Stimulated activated memory B cell treated with anti-CD40 and anti-IgM and Interleukin-4, amounts not matched to agents 10 μg/mL and 1 μg/mL and 100 μg/mL, for 72 hours (primary cell): ENCODE measurements at regions not wholly inside any gene's neighbourhood (a gene's known extent, or its start where the extent isn't known, plus 50 kb on each side); places are given as distances from the start of the nearest gene placed in this dataset.

ENCODE experiments used
- ATAC-seq: fragments of 150-1000 bp; cut with Tn5 transposase; 2 replicates; pipeline ENCODE4 v1.10.0; 2021
- H3K27ac Mint-ChIP-seq: one replicate; pipeline ENCODE4 v1.8.0; 2022; ENCODE audit warnings: mild to moderate bottlenecking, mixed read lengths
- H3K27me3 Mint-ChIP-seq: one replicate; pipeline ENCODE4 v1.8.0; 2022; ENCODE audit warnings: mixed read lengths
- H3K36me3 Mint-ChIP-seq: one replicate; pipeline ENCODE4 v1.8.0; 2022; ENCODE audit warnings: mixed read lengths
- H3K4me1 Mint-ChIP-seq: one replicate; pipeline ENCODE4 v1.8.0; 2022; ENCODE audit warnings: mixed read lengths
- H3K4me3 Mint-ChIP-seq: one replicate; pipeline ENCODE4 v1.8.0; 2022; ENCODE audit warnings: mild to moderate bottlenecking, moderate library complexity, mixed read lengths
- H3K9me3 Mint-ChIP-seq: one replicate; pipeline ENCODE4 v1.8.0; 2022; ENCODE audit warnings: mixed read lengths

DNA sequence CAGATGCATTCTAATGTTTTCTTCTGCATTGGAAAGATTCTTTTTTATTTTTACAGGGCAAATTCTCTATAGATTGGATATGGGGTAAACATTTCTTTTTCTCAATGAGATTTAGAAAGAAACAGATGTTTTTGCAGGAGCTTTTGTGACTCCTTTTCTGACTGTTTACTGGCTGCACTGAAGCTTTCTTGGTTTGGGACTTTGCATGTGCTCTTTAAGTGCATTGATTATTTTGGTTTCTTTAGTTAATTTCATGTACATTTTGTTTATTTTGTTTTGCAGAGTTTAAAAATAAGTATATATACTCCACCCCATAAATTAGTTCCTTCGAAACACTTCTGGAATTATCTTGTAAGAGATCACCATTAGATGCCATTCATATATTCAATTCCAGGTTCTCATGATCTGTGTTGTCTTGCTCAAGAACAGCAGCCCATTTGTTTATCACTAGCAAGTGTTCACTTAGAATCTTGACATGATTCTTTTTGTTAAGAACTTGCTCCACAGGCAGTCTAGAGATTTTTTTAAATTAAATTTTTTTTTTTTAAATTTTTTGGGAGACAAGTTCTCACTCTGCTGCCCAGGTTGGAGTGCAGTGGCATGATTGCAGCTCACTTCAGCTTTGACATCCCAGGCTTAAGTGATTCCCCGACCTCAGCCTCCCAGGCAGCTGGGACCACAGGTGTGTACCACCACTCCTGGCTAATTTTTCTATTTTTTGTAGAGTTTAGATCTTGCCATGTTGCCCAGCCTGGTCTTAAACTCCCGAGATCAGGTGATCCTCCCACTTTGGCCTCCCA, 233.7 kb downstream of the MYCN start:
- H3K4me1 Mint-ChIP-seq = no peaks in the 10 kb centered on the region
- H3K36me3 Mint-ChIP-seq = no peaks in the 10 kb centered on the region
- H3K9me3 Mint-ChIP-seq = no peaks in the 10 kb centered on the region
- H3K27ac Mint-ChIP-seq = no peak overlapping the region
- H3K27me3 Mint-ChIP-seq = no peaks in the 10 kb centered on the region
- ATAC-seq = no peak
- H3K4me3 Mint-ChIP-seq = no peak overlapping the region

DNA sequence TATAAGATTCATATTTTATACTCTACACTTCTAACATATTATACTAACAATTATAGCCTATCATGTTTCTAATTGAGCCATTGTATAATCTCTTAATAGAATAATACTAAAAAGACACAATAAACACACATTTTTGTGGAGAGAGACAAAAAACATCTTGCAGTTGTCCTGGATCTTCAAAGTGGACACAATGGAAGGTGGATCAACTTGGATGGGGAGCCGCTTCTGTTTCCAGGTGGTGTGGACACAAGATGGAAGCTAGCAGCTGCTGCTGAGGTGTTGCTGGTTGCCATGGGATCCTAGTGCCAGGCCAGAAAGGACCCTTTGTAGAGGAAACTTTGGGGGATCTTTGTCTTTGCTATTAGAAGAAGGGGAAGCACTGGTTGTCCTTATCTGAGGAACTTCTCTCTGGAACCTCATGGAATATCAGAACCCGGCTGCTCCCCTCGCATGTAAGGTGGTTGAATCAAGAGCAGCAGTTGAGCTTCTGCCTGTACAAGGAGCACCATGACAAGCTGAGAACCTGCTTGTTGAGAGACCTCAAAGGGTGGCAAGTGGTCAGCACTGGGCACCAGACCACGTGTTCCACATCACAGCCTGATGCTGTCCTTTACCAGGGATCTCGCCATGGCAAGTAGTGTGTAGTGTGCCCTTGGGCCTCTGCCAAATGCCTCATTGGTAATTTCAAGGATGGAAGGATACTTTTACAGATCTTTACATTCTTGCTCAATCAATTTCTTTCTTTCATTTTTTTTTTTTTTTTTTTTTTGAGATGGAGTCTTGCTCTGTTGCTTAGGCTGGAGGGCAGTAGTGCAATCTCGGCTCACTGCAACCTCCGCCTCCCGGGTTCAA, 232.2 kb downstream of the MYCN start:
- no peak overlapping the region for H3K27ac Mint-ChIP-seq
- no peaks in the 10 kb centered on the region for H3K4me1 Mint-ChIP-seq
- no peak overlapping the region for H3K4me3 Mint-ChIP-seq
- H3K36me3 Mint-ChIP-seq = no peaks in the 10 kb centered on the region
- H3K27me3 Mint-ChIP-seq = no peaks in the 10 kb centered on the region
- peaks cover 3% of the 10 kb centered on the region for H3K9me3 Mint-ChIP-seq
- ATAC-seq = no peak

DNA sequence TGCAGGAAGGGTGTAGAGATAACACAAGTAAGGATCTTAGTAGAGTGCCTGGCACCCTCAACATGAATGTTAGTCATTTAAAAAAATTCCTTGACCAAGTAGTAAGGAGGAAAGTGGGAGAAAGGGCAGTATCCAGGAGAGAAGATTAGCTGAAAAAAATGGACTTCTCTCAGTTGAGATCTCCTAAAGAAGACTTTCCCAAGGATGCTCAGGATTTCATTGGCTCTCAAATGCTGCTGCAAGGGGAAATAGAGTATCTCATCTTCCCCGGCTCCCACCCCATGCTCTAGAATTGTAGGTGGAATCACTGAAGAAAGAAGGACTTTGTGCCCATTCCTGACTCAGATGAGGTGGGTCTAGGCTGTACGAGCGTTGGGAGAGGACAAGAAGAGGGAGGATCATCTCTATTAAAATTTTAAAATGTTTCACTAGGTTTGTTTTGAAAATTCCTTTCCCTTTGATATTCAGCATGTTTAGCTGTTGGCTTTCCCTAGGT, 231.1 kb downstream of the MYCN start:
- no peaks in the 10 kb centered on the region for H3K27me3 Mint-ChIP-seq
- H3K9me3 Mint-ChIP-seq = peaks cover 3% of the 10 kb centered on the region
- H3K4me1 Mint-ChIP-seq = no peaks in the 10 kb centered on the region
- no peak overlapping the region for H3K4me3 Mint-ChIP-seq
- H3K36me3 Mint-ChIP-seq = no peaks in the 10 kb centered on the region
- no peak for ATAC-seq
- H3K27ac Mint-ChIP-seq = no peak overlapping the region

DNA sequence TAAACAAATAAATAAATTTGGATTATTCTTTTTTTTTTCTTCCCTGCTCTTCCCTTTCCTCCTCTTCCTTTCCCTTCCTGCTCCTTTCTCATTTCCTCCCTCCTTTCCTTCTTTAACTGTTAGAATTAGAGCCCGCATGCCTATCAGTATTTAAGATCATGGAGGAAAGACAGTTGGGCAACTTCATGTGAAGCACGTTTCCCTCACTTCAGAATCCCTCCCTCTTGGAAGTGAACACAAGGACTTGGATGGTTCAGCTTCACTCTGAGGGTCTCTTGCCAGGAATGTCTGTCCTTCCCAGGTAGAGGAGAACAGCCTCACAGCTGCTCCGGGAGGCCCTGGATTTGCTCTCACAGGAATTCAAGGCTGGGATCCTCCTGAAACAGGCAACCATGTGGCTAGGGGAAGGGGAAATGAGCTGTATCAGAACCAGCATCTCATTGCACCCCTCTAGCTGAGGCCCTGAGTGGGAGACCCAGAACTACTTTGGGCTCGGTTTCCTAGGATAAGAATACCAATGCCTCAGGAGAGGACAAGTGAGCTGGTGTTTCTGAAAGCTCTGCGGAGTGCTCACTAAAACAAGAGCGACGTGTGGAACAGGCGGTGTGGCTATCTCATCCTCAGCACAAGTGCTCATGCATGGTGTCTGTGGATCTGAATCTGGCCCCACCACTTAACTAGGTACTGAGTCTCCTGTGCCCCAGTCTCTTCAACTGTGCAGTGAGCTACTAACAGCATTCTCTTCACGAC, 230.5 kb downstream of the MYCN start:
- Mint-ChIP-seq H3K36me3 (no peaks in the 10 kb centered on the region), H3K27ac (no peak overlapping the region), H3K4me1 (no peaks in the 10 kb centered on the region), H3K27me3 (no peaks in the 10 kb centered on the region), H3K9me3 (peaks cover 3% of the 10 kb centered on the region), H3K4me3 (no peak overlapping the region)
- peak; percentile 48 for ATAC-seq

DNA sequence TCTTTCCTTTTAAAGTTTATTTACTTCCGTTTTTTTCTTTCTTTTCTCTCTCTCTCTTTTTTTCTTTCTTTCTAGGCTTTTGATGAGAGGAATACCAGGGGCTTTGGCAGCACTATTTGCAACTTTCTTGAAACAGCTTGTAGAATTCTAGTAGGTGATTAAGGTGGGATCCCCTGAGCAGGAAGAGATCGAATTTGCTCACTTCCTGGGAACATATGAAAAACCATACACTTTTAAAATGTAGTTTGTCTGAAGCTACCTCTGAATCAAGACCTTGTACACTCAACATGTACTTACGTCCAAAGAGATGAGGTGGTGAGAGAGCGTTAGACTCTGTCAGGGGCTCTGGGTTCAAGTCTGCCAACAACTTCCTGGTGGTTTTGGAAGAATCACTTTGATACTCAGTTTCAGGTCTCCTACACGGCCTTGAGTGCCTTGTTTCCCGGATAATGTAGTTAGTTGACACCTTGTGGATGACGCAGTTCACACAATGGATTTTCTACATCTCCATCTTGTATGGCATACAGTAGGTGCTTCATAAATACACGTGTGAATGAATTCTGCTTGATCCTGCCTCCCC, 229.1 kb downstream of the MYCN start:
- Mint-ChIP-seq H3K27ac (no peak overlapping the region), H3K27me3 (no peaks in the 10 kb centered on the region), H3K4me3 (no peak overlapping the region), H3K4me1 (no peaks in the 10 kb centered on the region), H3K36me3 (no peaks in the 10 kb centered on the region), H3K9me3 (peaks cover 3% of the 10 kb centered on the region)
- no peak for ATAC-seq

DNA sequence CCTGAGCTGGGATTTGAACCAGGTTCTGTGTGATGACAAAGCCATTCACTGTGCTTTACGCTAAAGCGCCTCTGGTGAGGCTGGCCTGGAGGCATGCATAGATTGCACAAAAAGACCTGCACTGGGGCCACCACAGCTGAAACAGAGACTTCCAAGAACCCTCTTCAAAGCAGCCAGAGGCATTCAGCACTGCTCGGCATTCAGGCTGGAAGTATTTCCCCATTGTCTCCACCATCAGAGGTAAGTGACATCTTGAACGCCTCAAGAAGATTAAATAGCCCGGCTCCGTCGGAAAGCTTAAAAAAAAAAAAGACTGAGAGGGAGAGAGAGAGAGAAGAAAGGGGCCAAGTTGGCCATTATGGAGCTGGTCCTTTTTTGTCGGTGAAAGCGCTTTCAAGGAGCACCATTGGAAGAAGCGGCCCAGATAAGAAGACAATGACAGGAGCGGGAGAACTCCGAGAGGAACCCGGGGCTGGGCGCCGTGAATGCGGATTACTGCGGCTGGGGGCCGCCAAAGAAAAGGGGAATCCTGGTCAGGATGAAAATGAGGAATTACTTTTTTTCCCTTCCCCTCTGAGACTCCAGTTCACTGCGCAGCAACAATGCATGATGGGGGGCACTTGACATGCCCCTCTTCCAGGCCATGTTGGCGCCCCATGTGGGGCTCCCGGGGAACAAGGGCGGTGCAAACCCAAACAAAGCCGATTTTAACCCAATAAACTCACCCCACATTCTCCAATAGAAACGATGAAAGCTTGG, 228.3 kb downstream of the MYCN start:
- Mint-ChIP-seq H3K36me3 (no peaks in the 10 kb centered on the region), H3K27ac (no peak overlapping the region), H3K4me3 (no peak overlapping the region), H3K9me3 (peaks cover 3% of the 10 kb centered on the region), H3K27me3 (no peaks in the 10 kb centered on the region), H3K4me1 (no peaks in the 10 kb centered on the region)
- no peak for ATAC-seq

DNA sequence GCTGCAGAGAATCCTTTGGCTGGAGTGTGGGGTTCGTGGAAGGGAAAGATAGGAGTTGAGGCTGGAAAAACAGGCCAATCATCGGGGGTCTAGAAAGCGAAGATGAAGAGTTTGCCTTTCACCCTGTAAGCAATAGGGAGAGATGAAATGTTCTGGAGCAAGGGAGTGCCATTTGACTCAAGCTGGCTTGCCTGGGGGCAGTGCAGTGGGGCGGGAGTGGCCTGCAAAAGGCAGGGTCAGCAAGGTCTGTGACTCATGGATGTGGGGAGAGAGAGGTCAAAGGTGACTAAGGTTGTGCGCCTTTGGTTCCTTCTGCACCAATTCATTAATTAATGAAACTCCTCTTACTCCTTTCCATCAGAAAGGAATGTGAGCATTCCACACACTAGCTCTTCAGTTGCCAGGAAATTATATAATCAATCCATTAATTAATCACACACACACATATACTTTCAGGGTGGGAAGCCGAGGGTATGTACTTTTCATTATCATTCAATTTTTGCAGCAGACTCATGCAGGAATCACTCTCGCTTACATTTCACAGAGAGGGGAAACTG, 227.6 kb downstream of the MYCN start:
- no peak overlapping the region for H3K4me3 Mint-ChIP-seq
- no peak for ATAC-seq
- no peak overlapping the region for H3K27ac Mint-ChIP-seq
- peaks cover 3% of the 10 kb centered on the region for H3K9me3 Mint-ChIP-seq
- no peaks in the 10 kb centered on the region for H3K27me3 Mint-ChIP-seq
- no peaks in the 10 kb centered on the region for H3K4me1 Mint-ChIP-seq
- H3K36me3 Mint-ChIP-seq = no peaks in the 10 kb centered on the region

DNA sequence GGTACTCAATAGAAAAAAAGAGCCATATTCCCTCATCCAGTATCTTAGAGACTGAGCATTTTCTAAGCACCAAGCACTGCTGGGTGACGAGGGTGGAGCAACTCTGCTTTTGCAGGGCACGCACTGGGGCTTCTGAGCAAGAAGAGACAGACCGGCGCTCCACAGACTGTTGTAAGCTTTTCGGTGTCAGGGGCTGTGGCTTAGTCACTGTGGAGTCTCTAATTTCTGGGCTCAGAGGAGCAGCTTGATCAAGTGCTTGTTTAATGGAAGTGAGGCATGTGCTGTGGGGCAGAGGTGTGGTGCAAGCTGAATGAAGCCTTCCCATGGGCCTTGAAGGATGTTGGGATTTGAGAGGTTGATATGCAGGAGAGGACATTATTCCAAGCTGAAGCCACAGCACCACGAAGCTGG, 227.1 kb downstream of the MYCN start:
- Mint-ChIP-seq H3K9me3 (peaks cover 3% of the 10 kb centered on the region), H3K4me3 (no peak overlapping the region), H3K36me3 (no peaks in the 10 kb centered on the region), H3K4me1 (no peaks in the 10 kb centered on the region), H3K27me3 (no peaks in the 10 kb centered on the region), H3K27ac (no peak overlapping the region)
- no peak for ATAC-seq

DNA sequence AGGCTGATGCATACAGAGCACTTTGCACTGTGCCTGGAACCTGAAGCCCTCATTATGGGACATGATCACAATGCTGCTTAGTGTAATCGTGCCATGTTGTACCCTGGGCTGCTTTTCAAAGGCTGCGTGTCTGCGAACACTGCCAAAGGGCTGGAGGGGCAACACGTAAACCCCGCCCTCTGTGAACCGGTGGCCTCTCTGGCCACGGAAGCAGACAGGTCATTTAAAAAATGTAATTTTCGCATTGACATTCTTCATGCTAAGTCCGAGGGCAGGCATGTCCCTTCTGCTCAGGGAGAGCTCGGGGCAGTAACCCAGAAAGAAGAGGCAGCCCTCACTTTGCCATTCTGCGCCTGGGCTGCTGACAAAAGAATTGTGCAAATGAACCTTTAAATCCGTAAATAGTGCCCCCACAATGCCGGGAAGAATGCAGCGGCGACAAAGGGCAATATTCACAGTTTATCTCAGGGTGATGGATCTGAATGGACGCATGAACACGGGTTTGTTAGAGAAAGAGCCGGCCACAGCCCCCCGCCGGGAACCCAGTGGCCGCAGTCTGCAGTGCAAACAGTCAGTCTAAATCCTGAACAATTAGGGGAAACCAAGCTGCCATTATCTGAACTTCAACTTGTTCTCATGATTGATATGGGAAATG, 226.1 kb downstream of the MYCN start:
- Mint-ChIP-seq H3K27me3 (no peaks in the 10 kb centered on the region), H3K36me3 (no peaks in the 10 kb centered on the region), H3K27ac (no peak overlapping the region), H3K9me3 (peaks cover 3% of the 10 kb centered on the region), H3K4me1 (no peaks in the 10 kb centered on the region), H3K4me3 (no peak overlapping the region)
- no peak for ATAC-seq

DNA sequence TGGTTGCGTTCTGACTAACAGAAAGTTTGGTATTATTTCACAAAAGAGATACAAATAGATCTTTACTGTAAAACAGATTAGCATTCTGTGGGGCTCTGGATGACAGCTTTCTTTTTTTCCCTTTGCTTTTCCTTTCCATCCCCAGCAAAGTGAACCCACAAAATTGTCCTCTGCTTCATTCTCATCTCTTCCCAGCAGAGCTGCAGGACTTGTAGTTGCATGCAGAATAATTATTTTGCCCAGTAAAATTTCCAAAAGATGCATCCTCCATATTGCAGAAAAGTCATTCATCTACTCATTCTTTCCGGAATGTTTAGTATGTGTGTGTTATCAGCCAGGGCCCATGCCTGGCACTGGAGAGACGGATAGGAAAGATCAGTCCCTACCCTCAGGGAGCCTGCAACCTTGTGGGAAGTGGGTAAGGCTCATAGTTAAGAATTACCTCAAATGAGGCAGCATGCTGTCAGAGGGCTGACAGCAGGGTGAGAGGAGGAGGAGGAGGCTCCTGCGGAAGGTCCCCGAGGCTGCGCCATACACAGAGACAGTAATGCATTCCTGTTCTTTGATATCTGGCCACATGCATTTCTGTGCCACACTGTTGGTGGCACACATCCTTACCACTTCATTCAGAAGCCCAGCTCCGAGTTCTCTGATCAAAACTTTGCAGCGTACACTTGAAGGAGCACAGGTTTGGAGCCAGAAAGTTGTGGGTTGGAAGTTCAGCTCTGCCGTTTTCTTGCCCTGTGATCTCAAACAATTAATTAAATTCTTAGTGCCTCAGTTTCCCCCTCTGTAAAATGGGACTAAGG, 225.4 kb downstream of the MYCN start:
- H3K27me3 Mint-ChIP-seq = no peaks in the 10 kb centered on the region
- H3K36me3 Mint-ChIP-seq = no peaks in the 10 kb centered on the region

DNA sequence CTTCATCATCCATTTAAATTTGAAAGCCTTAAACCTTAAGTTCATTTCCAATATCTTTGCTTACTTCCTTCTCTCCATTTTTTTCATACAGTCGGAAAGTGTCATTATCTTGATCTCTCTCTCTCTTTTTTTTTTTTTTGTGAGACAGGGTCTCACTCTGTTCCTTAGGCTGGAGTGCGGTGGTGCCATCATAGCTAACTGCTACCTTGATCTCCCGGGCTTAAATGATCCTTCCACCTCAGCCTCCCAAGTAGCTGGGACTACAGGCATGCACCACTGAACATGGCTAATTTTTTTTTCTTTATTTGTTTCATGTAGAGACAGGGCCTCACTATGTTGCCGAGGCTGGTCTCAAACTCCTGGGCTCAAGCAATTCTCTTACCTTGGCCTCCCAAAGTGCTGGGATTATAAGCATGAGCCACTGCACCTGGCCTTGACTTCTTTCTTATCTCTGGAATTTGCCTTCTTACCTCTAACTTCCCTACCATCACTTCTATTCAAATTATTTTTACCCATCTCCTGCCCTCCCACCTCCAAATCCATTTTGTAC, 222.2 kb downstream of the MYCN start:
- Mint-ChIP-seq H3K4me3 (no peak overlapping the region), H3K36me3 (no peaks in the 10 kb centered on the region), H3K9me3 (no peaks in the 10 kb centered on the region), H3K27me3 (no peaks in the 10 kb centered on the region), H3K4me1 (no peaks in the 10 kb centered on the region), H3K27ac (no peak overlapping the region)
- ATAC-seq = no peak

More for the DNA sequence above, 225.4 kb downstream of the MYCN start:
- ATAC-seq = no peak
- peaks cover 3% of the 10 kb centered on the region for H3K9me3 Mint-ChIP-seq
- H3K4me1 Mint-ChIP-seq = no peaks in the 10 kb centered on the region
- H3K4me3 Mint-ChIP-seq = no peak overlapping the region
- no peak overlapping the region for H3K27ac Mint-ChIP-seq

DNA sequence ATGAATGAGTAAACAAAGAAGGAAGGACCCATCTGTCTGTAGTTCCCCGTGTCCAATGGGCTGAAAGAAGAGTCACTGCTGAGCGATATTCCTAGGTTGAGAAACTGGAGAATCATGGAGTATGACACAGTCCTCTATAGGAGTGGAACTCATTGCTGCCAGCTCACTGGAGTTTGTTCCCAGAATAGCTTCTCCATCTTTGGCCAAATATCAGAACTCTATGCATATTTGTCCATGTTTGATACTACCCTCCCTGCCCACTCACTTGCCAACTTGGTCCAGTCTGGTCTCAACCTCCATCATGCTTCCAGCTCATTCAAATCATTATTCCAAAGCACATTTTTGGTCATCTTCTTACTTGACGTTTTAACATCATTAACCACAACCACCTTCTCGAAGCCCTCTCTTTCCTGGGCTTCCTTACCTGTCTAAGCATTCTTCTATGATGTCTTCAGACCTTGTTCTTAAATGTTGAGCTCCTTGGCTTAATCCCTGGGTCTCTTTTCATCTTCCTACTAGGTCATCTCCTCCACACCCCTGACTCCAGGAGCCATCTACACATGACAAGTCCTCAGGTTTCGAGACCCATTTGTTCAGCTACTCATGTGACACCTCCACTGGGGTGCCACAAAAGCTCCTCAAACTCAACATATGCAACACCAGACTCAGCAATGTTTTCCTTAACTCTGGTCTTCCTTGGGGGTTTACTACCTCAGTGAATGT, 221.6 kb downstream of the MYCN start:
- no peak overlapping the region for H3K27ac Mint-ChIP-seq
- ATAC-seq = peak; percentile 39
- no peaks in the 10 kb centered on the region for H3K27me3 Mint-ChIP-seq
- no peaks in the 10 kb centered on the region for H3K4me1 Mint-ChIP-seq
- no peaks in the 10 kb centered on the region for H3K9me3 Mint-ChIP-seq
- no peak overlapping the region for H3K4me3 Mint-ChIP-seq
- H3K36me3 Mint-ChIP-seq = no peaks in the 10 kb centered on the region
